ENCODE measurements at regions not wholly inside any gene's neighbourhood (a gene's known extent, or its start where the extent isn't known, plus 50 kb on each side); places are given as distances from the start of the nearest gene placed in this dataset.

GRCh38 chr2:180261976-180262375 is 254.9 kb upstream of the CWC22 start:
- H3K9me2 ChIP-seq = no peaks in the 10 kb centered on the region
- DNase-seq = no peak
- no peak overlapping the region for H3K27ac ChIP-seq (ENCODE audit: low read depth in 2 of 2, low read length in 1 of 2)
- no peaks in the 10 kb centered on the region for H3K9me3 ChIP-seq
- TF ChIP-seq NFIC (IDR thresholded peaks at IDR 0.05; ENCODE audit: borderline replicate concordance) = no peak
- no peak for TF ChIP-seq TEAD4 (IDR thresholded peaks at IDR 0.05; ENCODE audit: borderline replicate concordance, insufficient read depth)
- TF ChIP-seq MAX (IDR thresholded peaks at IDR 0.05; ENCODE audit: low read depth) = no peak
- no peak for TF ChIP-seq CTCF (IDR thresholded peaks at IDR 0.05)
- no peak for TF ChIP-seq RAD21 (IDR thresholded peaks at IDR 0.05; ENCODE audit: low read length)
- TF ChIP-seq CHD2 (IDR thresholded peaks at IDR 0.05; ENCODE audit: low read length, partially characterized antibody) = no peak
- TF ChIP-seq RFX5 (IDR thresholded peaks at IDR 0.05; ENCODE audit: low read length) = no peak
- no peak for TF ChIP-seq SMC3 (IDR thresholded peaks at IDR 0.05; ENCODE audit: low read depth, low read length)
- TF ChIP-seq EP300 (IDR thresholded peaks at IDR 0.05; ENCODE audit: borderline replicate concordance in 1 of 2, low read depth in 1 of 2, low read length in 1 of 2) = no peak
- no peak for TF ChIP-seq YY1 (IDR thresholded peaks at IDR 0.05; ENCODE audit: low read depth)
- TF ChIP-seq POLR2AphosphoS5 (IDR thresholded peaks at IDR 0.05; ENCODE audit: low read depth, low read length) = no peak
- TF ChIP-seq FOXJ3 (CRISPR knock-in tag; IDR thresholded peaks at IDR 0.05) = no peak
- TF ChIP-seq FOSL2 (IDR thresholded peaks at IDR 0.05; ENCODE audit: borderline replicate concordance, low read depth) = no peak
- no peak for TF ChIP-seq FOXM1 (IDR thresholded peaks at IDR 0.05; ENCODE audit: low read depth)
- no peak for TF ChIP-seq SIN3A (IDR thresholded peaks at IDR 0.05; ENCODE audit: borderline replicate concordance, low read depth, low read length)
- TF ChIP-seq USF2 (IDR thresholded peaks at IDR 0.05; ENCODE audit: borderline replicate concordance, low read depth, low read length) = no peak
- TF ChIP-seq TAF1 (IDR thresholded peaks at IDR 0.05; ENCODE audit: borderline replicate concordance, low read depth, low read length) = no peak
- no peak for TF ChIP-seq NRF1 (IDR thresholded peaks at IDR 0.05; ENCODE audit: low read depth, low read length)
- no peak overlapping the region for H3K4me3 ChIP-seq (ENCODE audit: low read depth in 2 of 2, low read length in 1 of 2)
- H4K20me1 ChIP-seq (ENCODE audit: insufficient read depth) = no peaks in the 10 kb centered on the region
- WGBS (ENCODE audit: low lambda C conversion rate) = 53% methylated on average over 1 of the region's 1 CpG
- no peak overlapping the region for H3K4me2 ChIP-seq
- H3K4me1 ChIP-seq (ENCODE audit: control insufficient read depth in 1 of 2, insufficient read depth in 2 of 2, low read depth in 1 of 2, low read length in 1 of 2) = no peaks in the 10 kb centered on the region
- H3K27me3 ChIP-seq (ENCODE audit: insufficient read depth) = no peaks in the 10 kb centered on the region
- no peak overlapping the region for H3K9ac ChIP-seq
- no peaks in the 10 kb centered on the region for H3K79me2 ChIP-seq (ENCODE audit: insufficient read depth)
- no peak overlapping the region for H2AFZ ChIP-seq (ENCODE audit: low read depth)
- H3K36me3 ChIP-seq (replicated peaks in 1 of 2; ENCODE audit: control insufficient read depth in 1 of 2, insufficient read depth in 2 of 2, low read length in 1 of 2) = no peaks in the 10 kb centered on the region
- H3F3A ChIP-seq (replicated peaks; ENCODE audit: insufficient read depth) = no peaks in the 10 kb centered on the region
- ChIA-PET CTCF (no interaction called here), POLR2A (no interaction called here)

All from SK-N-SH (cell line).